Endothelial cell (in vitro differentiated cells): ENCODE measurements at regions not wholly inside any gene's neighbourhood (a gene's known extent, or its start where the extent isn't known, plus 50 kb on each side); places are given as distances from the start of the nearest gene placed in this dataset.
A peak's percentile ranks its signal among the peaks of the same experiment; 100 is the strongest.

Experiments
- DNase-seq: peaks from one replicate; pipeline ENCODE4 v3.0.0; 2021; ENCODE audit warnings: low spot score
- H3K27ac Mint-ChIP-seq: one replicate; pipeline ENCODE4 v1.8.0; 2021; ENCODE audit warnings: mixed read lengths, inconsistent platforms; ENCODE audit not compliant: unreplicated experiment
- H3K27me3 Mint-ChIP-seq: one replicate; pipeline ENCODE4 v1.8.0; 2021; ENCODE audit warnings: mild to moderate bottlenecking, moderate library complexity, mixed read lengths, inconsistent platforms; ENCODE audit not compliant: unreplicated experiment
- H3K36me3 Mint-ChIP-seq: one replicate; pipeline ENCODE4 v1.8.0; 2021; ENCODE audit warnings: mild to moderate bottlenecking, low read depth, mixed read lengths, inconsistent platforms; ENCODE audit not compliant: unreplicated experiment
- H3K4me1 Mint-ChIP-seq: one replicate; pipeline ENCODE4 v1.8.0; 2021; ENCODE audit warnings: mild to moderate bottlenecking, mixed read lengths, inconsistent platforms; ENCODE audit not compliant: unreplicated experiment
- H3K4me3 Mint-ChIP-seq: one replicate; pipeline ENCODE4 v1.8.0; 2021; ENCODE audit warnings: mild to moderate bottlenecking, mixed read lengths, inconsistent platforms; ENCODE audit not compliant: unreplicated experiment
- H3K9me3 Mint-ChIP-seq: one replicate; pipeline ENCODE4 v1.8.0; 2021; ENCODE audit warnings: mixed read lengths, inconsistent platforms; ENCODE audit not compliant: unreplicated experiment
- TF ChIP-seq, protein P1 (sequence below): fragments of 200-600 bp; sonication (generic); IDR thresholded peaks from one replicate; pipeline ENCODE4 v1.5.0; 2021; ENCODE audit warnings: antibody characterized with exemption; ENCODE audit not compliant: unreplicated experiment

DNA sequence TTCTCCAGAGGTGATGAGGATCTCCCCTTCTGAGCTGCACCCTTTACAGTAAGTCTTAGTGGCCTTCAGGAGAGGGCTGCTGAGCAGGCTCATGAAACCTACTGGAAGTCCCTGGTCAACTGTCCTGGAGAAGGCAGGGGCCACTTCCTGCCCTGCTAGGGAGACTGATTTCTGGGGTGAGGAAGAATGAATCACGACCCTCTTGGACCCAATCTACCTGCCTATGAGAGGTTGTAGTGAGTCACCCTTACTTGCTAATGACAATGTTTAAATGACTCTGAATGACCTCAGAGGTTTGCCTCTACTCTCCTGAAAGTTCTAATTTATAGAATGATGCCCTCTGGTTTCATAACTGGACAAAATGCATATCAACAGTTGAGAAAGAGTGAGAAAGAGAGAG is 79.4 kb upstream of the FAM136A start:
- peaks cover 7% of the 10 kb centered on the region for H3K4me1 Mint-ChIP-seq
- DNase-seq, result no peak

DNA sequence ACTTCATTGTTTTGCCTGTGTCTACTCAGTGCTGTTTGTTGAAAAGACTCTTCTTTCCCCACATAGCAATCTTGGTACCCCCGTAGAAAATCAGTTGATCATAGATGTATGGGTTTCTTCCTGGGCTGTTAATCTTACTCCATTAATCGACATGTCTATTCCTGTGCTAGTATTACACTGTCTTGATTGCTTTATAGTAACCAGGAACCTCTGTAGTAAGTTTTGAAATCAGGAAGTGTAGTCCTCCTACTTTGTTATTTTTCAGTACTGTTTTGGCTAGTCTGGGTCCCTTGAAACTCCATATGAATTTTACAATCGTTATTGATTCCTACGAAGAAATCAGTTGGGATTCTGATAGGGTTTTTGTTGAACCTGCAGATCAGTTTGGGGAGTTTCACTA is 78.8 kb upstream of the FAM136A start:
- no peak overlapping the region for H3K27ac Mint-ChIP-seq
- peaks cover 7% of the 10 kb centered on the region for H3K4me1 Mint-ChIP-seq
- DNase-seq, result no peak
- TF ChIP-seq, protein P1, sequence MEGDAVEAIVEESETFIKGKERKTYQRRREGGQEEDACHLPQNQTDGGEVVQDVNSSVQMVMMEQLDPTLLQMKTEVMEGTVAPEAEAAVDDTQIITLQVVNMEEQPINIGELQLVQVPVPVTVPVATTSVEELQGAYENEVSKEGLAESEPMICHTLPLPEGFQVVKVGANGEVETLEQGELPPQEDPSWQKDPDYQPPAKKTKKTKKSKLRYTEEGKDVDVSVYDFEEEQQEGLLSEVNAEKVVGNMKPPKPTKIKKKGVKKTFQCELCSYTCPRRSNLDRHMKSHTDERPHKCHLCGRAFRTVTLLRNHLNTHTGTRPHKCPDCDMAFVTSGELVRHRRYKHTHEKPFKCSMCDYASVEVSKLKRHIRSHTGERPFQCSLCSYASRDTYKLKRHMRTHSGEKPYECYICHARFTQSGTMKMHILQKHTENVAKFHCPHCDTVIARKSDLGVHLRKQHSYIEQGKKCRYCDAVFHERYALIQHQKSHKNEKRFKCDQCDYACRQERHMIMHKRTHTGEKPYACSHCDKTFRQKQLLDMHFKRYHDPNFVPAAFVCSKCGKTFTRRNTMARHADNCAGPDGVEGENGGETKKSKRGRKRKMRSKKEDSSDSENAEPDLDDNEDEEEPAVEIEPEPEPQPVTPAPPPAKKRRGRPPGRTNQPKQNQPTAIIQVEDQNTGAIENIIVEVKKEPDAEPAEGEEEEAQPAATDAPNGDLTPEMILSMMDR, result no peak
- peaks cover 4% of the 10 kb centered on the region for H3K27me3 Mint-ChIP-seq
- H3K36me3 Mint-ChIP-seq, result no peaks in the 10 kb centered on the region
- no peak overlapping the region for H3K4me3 Mint-ChIP-seq
- H3K9me3 Mint-ChIP-seq, result no peaks in the 10 kb centered on the region

More for the DNA sequence above, 79.4 kb upstream of the FAM136A start:
- H3K36me3 Mint-ChIP-seq, result no peaks in the 10 kb centered on the region
- H3K27me3 Mint-ChIP-seq, result peaks cover 4% of the 10 kb centered on the region
- no peaks in the 10 kb centered on the region for H3K9me3 Mint-ChIP-seq
- no peak overlapping the region for H3K4me3 Mint-ChIP-seq
- TF ChIP-seq, protein P1, result no peak
- H3K27ac Mint-ChIP-seq, result no peak overlapping the region

DNA sequence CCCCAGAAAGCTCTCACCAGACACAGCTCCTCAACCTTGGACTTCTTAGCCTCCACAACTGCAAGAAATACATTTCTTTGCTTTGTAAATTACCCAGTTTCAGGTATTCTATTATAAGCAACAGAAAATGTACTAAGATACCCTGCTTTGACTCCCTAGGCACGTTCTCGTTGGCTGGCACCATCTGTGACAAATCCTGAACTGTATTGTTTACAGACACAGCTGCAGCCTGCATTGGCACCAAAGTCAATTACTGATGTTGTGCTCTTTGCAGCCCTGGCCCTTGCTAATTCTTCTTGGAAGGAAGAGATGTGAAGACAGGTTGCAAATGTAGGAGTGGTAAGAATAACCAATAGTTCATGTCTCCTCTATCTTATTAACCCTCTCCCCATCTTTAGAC is 72.7 kb upstream of the FAM136A start:
- no peak overlapping the region for H3K4me3 Mint-ChIP-seq
- H3K4me1 Mint-ChIP-seq, result no peaks in the 10 kb centered on the region
- no peaks in the 10 kb centered on the region for H3K27me3 Mint-ChIP-seq
- H3K9me3 Mint-ChIP-seq, result no peaks in the 10 kb centered on the region
- H3K36me3 Mint-ChIP-seq, result no peaks in the 10 kb centered on the region
- TF ChIP-seq, protein P1, result no peak
- H3K27ac Mint-ChIP-seq, result no peak overlapping the region
- DNase-seq, result no peak

DNA sequence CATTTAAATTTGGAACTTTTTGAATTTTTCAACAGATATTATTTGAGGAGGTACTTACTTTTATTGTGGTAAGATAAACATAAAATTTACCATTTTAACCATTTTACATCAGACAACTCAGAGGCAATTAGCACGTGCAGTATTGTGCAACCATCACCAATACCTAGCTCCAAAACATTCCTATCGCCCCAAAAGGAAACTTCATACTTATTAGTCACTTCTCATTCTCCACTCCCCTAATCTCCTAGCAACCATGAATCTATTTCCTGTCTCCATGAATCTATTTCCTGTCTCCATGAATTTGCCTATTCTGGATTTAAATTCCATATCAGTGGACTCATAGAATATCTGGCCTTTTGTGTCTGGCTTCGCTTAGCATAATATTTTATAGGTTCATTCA is 69.9 kb upstream of the FAM136A start:
- Mint-ChIP-seq H3K9me3 (no peaks in the 10 kb centered on the region), H3K27ac (peak overlapping the region; percentile 1), H3K4me3 (no peak overlapping the region), H3K4me1 (no peaks in the 10 kb centered on the region), H3K27me3 (peaks cover 3% of the 10 kb centered on the region), H3K36me3 (no peaks in the 10 kb centered on the region)
- no peak for DNase-seq
- TF ChIP-seq, protein P1, result no peak

DNA sequence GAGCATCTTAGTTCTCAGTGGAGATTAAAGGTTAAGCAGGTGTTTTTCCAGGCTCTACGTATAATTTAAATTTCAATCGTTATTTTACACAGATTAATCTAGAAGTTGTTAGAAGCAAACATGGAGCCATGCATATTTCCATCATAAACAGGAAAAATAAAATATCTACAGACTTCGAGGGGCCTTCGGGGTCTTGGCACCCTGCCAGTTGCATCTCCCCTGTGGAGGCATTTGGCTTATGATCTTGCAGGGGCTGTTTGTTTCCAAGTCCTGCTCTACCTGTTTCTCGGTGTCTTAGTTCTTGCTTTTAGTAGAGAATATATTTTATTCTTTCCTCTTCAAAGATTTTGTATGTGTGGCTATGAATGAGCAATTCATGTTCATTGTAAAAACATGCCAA is 67.2 kb upstream of the FAM136A start:
- Mint-ChIP-seq H3K9me3 (no peaks in the 10 kb centered on the region), H3K36me3 (no peaks in the 10 kb centered on the region), H3K27me3 (peaks cover 3% of the 10 kb centered on the region), H3K4me1 (no peaks in the 10 kb centered on the region), H3K27ac (no peak overlapping the region), H3K4me3 (no peak overlapping the region)
- no peak for DNase-seq
- TF ChIP-seq, protein P1, result no peak
